Inflammatory macrophage treated with lipopolysaccharide for 1 hour (primary cell): ENCODE measurements at regions not wholly inside any gene's neighbourhood (a gene's known extent, or its start where the extent isn't known, plus 50 kb on each side); places are given as distances from the start of the nearest gene placed in this dataset.

Source experiments
- DNase-seq, 2 donors: peaks; one replicate each; pipeline ENCODE4 v3.0.0-alpha.2; 2020 to 2022

GRCh38 chr1:234746798-234747196, 136.8 kb upstream of the IRF2BP2 start:
- no peak for DNase-seq

- no peak for DNase-seq
These were observed 136.1 kb upstream of the IRF2BP2 start for GRCh38 chr1:234745844-234746797.

- DNase-seq: no peak
These were observed 135.3 kb upstream of the IRF2BP2 start for GRCh38 chr1:234745276-234745675.

GRCh38 chr1:234743791-234744611, 134.0 kb upstream of the IRF2BP2 start:
- DNase-seq: no peak

- no peak for DNase-seq
These were observed 132.6 kb upstream of the IRF2BP2 start for GRCh38 chr1:234742622-234743021.

GRCh38 chr1:234737967-234738314, 128.0 kb upstream of the IRF2BP2 start:
- DNase-seq: no peak

- DNase-seq: no peak
These were observed 125.9 kb upstream of the IRF2BP2 start for GRCh38 chr1:234735916-234736315.

- no peak for DNase-seq
These were observed 125.5 kb upstream of the IRF2BP2 start for GRCh38 chr1:234735476-234735875.

- no peak for DNase-seq
These were observed 124.9 kb upstream of the IRF2BP2 start for GRCh38 chr1:234734869-234735268.

- DNase-seq: no peak
These were observed 124.4 kb upstream of the IRF2BP2 start for GRCh38 chr1:234734412-234734835.

- DNase-seq: no peak
These were observed 123.4 kb upstream of the IRF2BP2 start for GRCh38 chr1:234733427-234733826.

- DNase-seq: no peak
These were observed 122.9 kb upstream of the IRF2BP2 start for GRCh38 chr1:234732671-234733390.

- DNase-seq: no peak
These were observed 122.3 kb upstream of the IRF2BP2 start for GRCh38 chr1:234732260-234732659.

GRCh38 chr1:234731569-234732085, 121.6 kb upstream of the IRF2BP2 start:
- DNase-seq: peak; percentile 33 to 52

- peak; percentile 35 to 47 for DNase-seq
These were observed 121.0 kb upstream of the IRF2BP2 start for GRCh38 chr1:234730770-234731568.

- DNase-seq: no peak
These were observed 120.4 kb upstream of the IRF2BP2 start for GRCh38 chr1:234730475-234730769.

GRCh38 chr1:234729561-234730474, 119.8 kb upstream of the IRF2BP2 start:
- DNase-seq: peak in 1 of 2 donors; percentile 22

GRCh38 chr1:234728740-234729139, 118.8 kb upstream of the IRF2BP2 start:
- no peak for DNase-seq

GRCh38 chr1:234727018-234727940, 117.3 kb upstream of the IRF2BP2 start:
- peak in 1 of 2 donors; percentile 34 for DNase-seq
